NCI-H524 (cell line): ENCODE measurements at regions not wholly inside any gene's neighbourhood (a gene's known extent, or its start where the extent isn't known, plus 50 kb on each side); places are given as distances from the start of the nearest gene placed in this dataset.
"Not testable (repeated sequence)": the region's sequence is repeated elsewhere in the genome, so short reads cannot be mapped to it uniquely, and the experiment has no call there.

Experiments used
- DNase-seq, 2 experiments: peaks; one replicate each; lab custom pipeline; 2025; lab: John Stamatoyannopoulos, UW

DNA sequence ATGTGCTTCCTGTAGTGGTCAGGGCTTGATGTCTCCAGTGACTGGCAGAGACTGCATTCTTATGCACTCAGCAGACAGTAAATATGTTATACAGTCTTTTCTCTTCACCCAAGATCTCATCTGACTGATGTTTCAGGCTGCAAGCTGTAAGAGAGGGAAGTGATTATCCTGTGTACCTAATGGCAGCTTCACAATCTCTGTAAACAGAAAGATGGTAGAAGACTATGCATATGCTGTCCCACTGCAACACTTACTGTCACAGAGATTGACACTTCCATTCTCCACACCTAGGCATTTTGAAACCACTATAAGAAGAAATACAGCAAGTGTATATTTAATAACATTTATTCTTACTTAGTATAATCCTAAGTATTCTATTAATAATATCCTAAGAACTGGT lies 97.6 kb upstream of the ANXA1 start:
- no peak for DNase-seq

GRCh38 chr9:73053543-73053942 lies 98.1 kb upstream of the ANXA1 start:
- no peak for DNase-seq

- no peak for DNase-seq
Observed at GRCh38 chr9:73050887-73051550, 98.2 kb upstream of the ALDH1A1 start.

GRCh38 chr9:73050065-73050816 lies 97.4 kb upstream of the ALDH1A1 start:
- DNase-seq, result no peak

DNA sequence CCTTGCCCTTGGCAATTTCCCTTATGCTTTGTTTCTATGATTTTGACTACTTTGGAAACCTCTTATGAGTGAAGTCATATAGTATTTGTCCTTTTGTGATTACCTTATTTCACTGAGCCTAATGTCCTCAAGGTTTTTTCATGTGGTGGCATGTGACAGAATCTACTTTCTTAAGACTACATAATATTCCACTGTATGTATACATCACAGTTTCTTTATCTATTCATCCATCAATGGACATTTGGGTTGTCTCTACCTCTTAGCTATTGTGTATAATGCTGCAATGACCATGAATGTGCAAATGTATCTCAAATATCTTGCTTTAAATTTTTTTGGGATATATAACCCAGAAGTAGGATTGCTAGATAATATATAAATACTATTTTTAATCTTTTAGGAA lies 96.4 kb upstream of the ALDH1A1 start:
- no peak for DNase-seq

GRCh38 chr9:73046769-73047168 lies 93.9 kb upstream of the ALDH1A1 start:
- no peak for DNase-seq

DNA sequence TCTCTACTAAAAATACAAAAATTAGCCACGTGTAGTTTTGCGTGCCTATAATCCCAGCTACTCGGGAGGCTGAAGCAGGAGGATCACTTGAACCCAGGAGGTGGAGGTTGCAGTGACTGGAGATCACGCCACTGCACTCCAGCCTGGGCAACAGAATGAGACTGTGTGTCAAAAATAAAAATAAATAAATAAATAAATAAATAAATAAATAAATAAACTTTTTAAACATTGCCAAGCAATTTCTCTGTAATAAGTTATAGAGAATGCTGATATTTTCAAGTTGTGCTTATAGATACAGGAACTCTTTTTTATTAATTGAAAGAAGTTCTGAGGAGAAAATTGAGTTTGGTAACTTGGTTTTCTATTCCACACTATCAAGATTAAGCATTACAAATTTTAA lies 91.9 kb upstream of the ALDH1A1 start:
- DNase-seq, result not testable (repeated sequence)

DNA sequence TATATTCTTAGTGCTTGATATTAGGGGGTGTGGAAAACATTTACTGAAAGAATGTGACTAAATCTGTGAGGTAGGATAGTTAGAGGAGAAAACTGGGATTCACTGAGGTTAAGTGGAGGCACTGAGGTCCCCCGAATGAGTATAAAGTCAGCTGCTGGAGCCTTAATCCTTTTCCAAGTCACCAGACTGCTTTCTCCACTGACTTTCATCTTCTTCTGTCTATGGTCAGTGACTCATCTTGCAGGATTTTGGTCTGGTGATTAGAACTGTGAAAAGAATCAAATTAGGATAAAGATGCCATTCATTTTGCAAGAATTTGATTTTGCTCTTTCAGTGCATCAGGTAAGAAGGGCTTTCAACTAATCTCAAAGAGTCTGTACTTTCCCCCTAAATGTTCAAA lies 89.3 kb upstream of the ALDH1A1 start:
- no peak for DNase-seq

- no peak for DNase-seq
Observed at GRCh38 chr9:73039271-73040263, 86.7 kb upstream of the ALDH1A1 start.

DNA sequence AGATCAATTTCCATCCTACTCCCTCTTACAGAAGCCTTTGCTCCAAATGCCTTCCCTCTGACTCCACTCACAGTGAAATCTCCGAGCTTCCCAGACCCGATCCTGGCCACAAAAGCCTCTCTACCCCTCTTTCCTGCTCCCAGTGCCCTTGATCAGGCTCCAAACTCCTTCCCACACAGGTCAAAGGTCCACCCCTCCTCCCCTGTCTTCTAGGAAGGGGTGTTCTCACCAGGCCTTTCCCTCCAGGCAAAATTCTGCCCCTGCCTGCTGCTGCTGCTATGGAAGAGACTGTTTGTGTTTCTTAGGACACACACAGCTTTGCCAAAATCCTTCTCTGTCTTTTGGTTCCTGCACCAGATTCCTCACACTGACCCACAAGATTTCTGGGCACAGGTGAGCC lies 85.8 kb upstream of the ALDH1A1 start:
- DNase-seq, result no peak

DNA sequence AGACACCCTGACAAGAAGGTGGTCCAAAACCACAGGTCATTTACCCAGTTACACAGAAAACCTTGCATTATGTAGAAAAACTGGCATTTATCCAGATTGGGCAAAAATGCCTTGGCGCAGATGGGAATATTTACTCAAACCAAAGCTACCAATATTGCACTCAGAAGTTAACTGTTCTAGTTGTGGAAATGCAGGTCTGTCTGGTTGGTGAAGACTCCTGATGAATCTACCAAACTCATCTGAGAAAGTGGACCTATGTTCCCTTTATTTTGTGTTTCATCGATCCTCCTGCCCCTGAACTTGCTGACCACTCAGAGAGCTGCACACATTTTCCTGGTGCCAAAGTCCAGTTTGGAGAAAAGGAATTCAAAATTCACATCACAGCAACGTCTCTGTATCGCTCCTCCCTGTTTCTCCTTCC lies 85.2 kb upstream of the ALDH1A1 start:
- no peak for DNase-seq

- no peak for DNase-seq
Observed at GRCh38 chr9:73037613-73038012, 84.8 kb upstream of the ALDH1A1 start.

- no peak for DNase-seq
Observed at GRCh38 chr9:73034962-73035361, 82.1 kb upstream of the ALDH1A1 start.

GRCh38 chr9:73031350-73031749 lies 78.5 kb upstream of the ALDH1A1 start:
- no peak for DNase-seq

DNA sequence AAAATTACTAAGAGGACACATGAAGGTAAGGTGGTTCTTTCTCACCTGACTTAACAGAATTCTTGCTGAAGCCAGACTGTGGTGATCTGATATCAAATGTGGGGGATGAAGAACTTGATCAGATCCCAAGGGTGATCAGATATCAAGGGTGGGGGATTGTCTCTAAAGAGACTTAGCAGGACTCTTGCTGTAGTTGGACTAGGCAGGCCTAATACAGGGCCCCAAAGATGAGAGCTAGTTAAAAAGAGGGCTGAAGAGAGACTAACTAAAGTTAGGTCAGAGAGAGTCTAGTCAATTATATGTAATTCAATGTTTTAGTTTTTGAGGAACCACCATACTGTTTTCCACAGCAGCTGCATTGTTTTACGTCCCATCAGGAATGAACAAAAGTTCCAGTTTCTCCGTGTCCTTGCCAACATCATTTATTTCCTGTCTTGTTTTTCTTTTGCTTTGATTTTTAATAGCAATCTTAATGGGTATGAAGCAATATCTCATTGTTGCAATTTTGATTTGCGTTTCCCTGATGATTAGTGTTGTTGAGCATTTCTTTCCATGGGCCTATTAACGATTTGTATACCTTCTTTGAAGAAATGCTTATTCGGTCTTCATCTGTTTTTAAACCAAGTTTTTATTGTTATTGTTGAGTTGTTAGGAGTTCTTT lies 77.6 kb upstream of the ALDH1A1 start:
- no peak for DNase-seq

GRCh38 chr9:73029346-73029745 lies 76.5 kb upstream of the ALDH1A1 start:
- DNase-seq, result no peak

- no peak for DNase-seq
Observed at GRCh38 chr9:73026375-73026774, 73.5 kb upstream of the ALDH1A1 start.

DNA sequence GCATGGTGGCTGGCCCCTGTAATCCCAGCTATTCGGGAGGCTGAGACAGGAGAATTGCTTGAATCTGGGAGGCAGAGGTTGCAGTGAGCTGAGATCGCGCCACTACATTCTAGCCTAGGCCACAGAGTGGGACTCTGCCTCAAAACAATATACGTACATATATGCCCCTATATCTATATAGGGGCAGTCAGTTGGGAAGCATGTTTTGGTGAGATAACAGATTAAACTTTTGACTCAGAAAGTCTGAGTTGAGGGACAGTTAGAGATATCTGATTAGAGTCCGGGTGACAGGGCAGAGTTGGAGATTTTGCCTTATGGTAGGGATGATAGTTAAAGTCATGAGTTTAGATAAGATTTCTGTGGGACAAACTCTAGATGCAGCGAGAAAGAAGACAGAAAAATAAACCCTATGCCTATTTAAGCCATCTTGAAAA lies 71.8 kb upstream of the ALDH1A1 start:
- no peak for DNase-seq

DNA sequence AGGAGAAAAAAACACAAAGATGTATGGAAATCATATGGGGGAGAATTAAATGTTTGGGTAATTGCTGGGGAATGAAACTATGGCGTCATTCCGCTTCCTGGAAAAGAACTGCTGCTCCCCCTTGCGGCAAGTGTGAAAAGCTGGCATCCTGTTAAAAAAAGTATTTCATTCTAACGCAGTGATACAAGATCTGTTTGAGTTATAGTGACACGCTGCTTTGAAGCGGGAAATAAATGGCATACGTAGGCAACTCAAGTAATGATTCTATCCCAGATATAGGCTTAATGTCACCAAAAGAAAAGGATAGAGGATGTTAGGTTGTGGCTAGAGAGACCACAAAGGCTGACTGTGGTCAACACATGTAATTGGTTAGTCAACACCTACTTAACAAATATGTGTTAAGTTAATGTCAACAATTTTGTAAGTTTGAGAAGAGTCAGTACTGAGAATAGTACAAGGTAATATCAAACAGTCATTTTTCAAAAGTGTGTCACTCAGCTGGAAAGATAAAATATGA lies 70.2 kb upstream of the ALDH1A1 start:
- DNase-seq, result peak in 1 of 2 experiments; percentile 32

- DNase-seq, result no peak
Observed at GRCh38 chr9:73022353-73022752, 69.5 kb upstream of the ALDH1A1 start.

DNA sequence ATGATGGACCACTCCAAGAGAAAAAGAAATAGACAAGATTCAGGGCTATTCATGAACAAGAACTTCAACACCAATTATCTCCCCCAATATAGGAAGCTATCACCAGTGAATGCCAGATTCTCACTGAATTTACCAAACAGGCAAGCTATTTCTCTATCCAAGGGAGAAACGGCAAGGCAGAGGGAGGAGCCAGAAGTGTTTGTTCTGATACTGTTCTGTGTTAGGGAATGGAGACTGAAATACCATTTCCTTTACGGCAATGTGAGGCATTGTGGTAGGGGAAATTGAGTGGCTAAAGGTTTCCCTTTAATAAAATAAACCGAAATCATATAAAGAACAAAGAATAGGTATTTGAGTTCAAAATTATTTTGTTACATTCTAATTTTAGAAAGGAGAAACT lies 68.0 kb upstream of the ALDH1A1 start:
- no peak for DNase-seq

GRCh38 chr9:73014011-73014410 lies 61.2 kb upstream of the ALDH1A1 start:
- DNase-seq, result no peak
